OCI-LY7 (cell line): ENCODE measurements at regions not wholly inside any gene's neighbourhood (a gene's known extent, or its start where the extent isn't known, plus 50 kb on each side); places are given as distances from the start of the nearest gene placed in this dataset.

Source experiments
- BruUV-seq: library from RNA; stranded (reverse); fragments of 400-500 nt; replicated peaks from 2 replicates; lab custom pipeline; 2021; lab: Mats Ljungman, UMichigan
- CTCF ChIA-PET: fragments of 300-600 bp; sonication (Branson Sonifier 250); formaldehyde crosslinking; loops from one replicate; lab custom pipeline; 2022; ENCODE audit warnings: antibody characterized with exemption; ENCODE audit not compliant: unreplicated experiment; lab: Charles Lee
- POLR2A ChIA-PET: fragments of 300-600 bp; sonication (Branson Sonifier 250); formaldehyde crosslinking; loops from one replicate; lab custom pipeline; 2022; ENCODE audit warnings: antibody characterized with exemption; lab: Charles Lee
- DNase-seq: peaks from one replicate; pipeline ENCODE4 v3.0.0-alpha.2; 2015; ENCODE audit warnings: low spot score
- H2AFZ ChIP-seq: fragments of 200-600 bp; sonication (generic), shearing (Covaris generic); 2 replicates; pipeline ENCODE4 v1.6.1; 2014; ENCODE audit warnings: mild to moderate bottlenecking, antibody characterized with exemption, low read length, moderate library complexity
- H3K27ac ChIP-seq: fragments of 200-600 bp; sonication (generic); 2 replicates; pipeline ENCODE4 v1.5.1; 2014; ENCODE audit warnings: mixed run types, low read depth, mild to moderate bottlenecking, moderate library complexity, low read length, inconsistent platforms; ENCODE audit not compliant: poor library complexity, severe bottlenecking
- H3K36me3 ChIP-seq: fragments of 200-600 bp; sonication (generic); 2 replicates; pipeline ENCODE4 v1.6.1; 2014; ENCODE audit warnings: mild to moderate bottlenecking, antibody characterized with exemption, low read length, moderate library complexity, mixed read lengths; ENCODE audit not compliant: insufficient read depth
- H3K4me1 ChIP-seq: fragments of 200-600 bp; sonication (generic); 2 replicates; pipeline ENCODE4 v1.5.1; 2014; ENCODE audit warnings: mild to moderate bottlenecking, low read length; ENCODE audit not compliant: insufficient read depth, poor library complexity, severe bottlenecking
- H3K4me2 ChIP-seq: fragments of 200-600 bp; sonication (generic); 2 replicates; pipeline ENCODE4 v1.6.1; 2014; ENCODE audit warnings: mild to moderate bottlenecking, low read length
- H3K4me3 ChIP-seq: fragments of 200-600 bp; sonication (generic); 2 replicates; pipeline ENCODE4 v1.5.1; 2014; ENCODE audit warnings: mild to moderate bottlenecking, low read depth, low read length; ENCODE audit not compliant: poor library complexity, severe bottlenecking
- H3K79me2 ChIP-seq: fragments of 200-600 bp; sonication (generic); 2 replicates; pipeline ENCODE4 v1.6.1; 2016; ENCODE audit warnings: low read depth, mild to moderate bottlenecking, low read length, moderate library complexity, mixed read lengths; ENCODE audit not compliant: insufficient read depth
- H3K9me2 ChIP-seq: fragments of 200-600 bp; sonication (generic); 2 replicates; pipeline ENCODE4 v1.6.1; 2016; ENCODE audit warnings: mild to moderate bottlenecking, low read length, mixed read lengths; ENCODE audit not compliant: insufficient read depth
- H3K9me3 ChIP-seq: fragments of 200-600 bp; sonication (generic); 2 replicates; pipeline ENCODE4 v1.6.1; 2014; ENCODE audit warnings: mild to moderate bottlenecking, mixed run types, low read length, mixed read lengths
- H4K20me1 ChIP-seq: fragments of 200-600 bp; sonication (generic); 2 replicates; pipeline ENCODE4 v1.6.1; 2014; ENCODE audit warnings: mild to moderate bottlenecking, antibody characterized with exemption, low read length, moderate library complexity, mixed read lengths; ENCODE audit not compliant: insufficient read depth
- EZH2phosphoT487 ChIP-seq: fragments of 200-600 bp; sonication (generic); IDR thresholded peaks from 2 replicates; pipeline ENCODE4 v1.6.1; 2018; ENCODE audit warnings: low read depth, borderline replicate concordance, mild to moderate bottlenecking, mixed run types, antibody characterized with exemption, low read length, moderate library complexity, mixed read lengths
- intact Hi-C: fragments of 100-400 bp; cut with micrococcal nuclease; formaldehyde crosslinking; loops from one replicate; pipeline ENCODE4 v1.10.0; 2022; ENCODE audit not compliant: unreplicated experiment
- TF ChIP-seq, protein P1 (sequence below): fragments of 200-600 bp; sonication (generic); conservative IDR thresholded peaks from 2 replicates; pipeline ENCODE4 v1.5.1; 2014; ENCODE audit warnings: mild to moderate bottlenecking, antibody characterized with exemption, low read length, moderate library complexity, mixed read lengths

DNA sequence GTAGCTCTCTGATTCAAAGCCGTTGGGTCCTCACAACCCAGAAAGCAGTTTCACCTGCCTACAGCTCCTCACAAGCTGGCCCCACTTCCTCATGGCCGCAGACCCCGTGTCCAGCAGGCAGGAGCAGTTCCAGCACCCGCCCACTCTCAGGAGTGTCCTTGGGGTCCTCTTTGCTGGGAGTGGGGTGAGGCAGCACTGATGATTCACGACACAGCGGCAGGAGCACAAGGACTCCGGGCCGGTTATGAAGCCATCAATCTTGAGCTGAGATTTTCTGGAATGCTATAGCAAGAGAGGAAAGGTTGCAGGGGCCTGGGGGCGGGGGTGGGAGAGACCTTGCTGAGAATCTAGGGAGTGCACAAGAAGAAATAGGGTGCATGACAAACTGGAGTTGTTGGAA, 311.2 kb downstream of the NXPE2 start:
- ChIA-PET CTCF (no interaction called here), POLR2A (no interaction called here)

DNA sequence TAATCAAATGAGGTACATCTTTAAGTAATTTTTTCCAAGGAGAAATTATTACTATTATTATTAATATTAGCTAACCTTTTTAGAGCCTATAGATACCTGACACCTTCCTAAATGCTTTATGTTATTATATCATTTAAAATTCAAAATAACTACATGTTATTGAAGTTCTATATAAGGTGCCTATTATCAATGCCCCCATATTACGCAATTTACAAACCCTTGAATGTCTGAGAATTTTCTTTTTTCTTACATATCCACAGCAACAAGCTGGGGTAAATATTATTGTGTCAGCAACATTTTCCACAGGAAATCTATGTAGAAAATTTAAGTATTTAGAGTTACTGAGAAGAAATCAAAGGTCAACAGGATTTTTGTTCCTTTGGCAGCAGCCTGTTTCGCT, 327.3 kb downstream of the NXPE2 start:
- H3K9me3 ChIP-seq, result no peaks in the 10 kb centered on the region
- H4K20me1 ChIP-seq, result no peaks in the 10 kb centered on the region
- no peak overlapping the region for H3K4me2 ChIP-seq
- DNase-seq, result no peak
- ChIA-PET POLR2A (no interaction called here), CTCF (no interaction called here)
- no peak for TF ChIP-seq EZH2phosphoT487
- TF ChIP-seq, protein P1, sequence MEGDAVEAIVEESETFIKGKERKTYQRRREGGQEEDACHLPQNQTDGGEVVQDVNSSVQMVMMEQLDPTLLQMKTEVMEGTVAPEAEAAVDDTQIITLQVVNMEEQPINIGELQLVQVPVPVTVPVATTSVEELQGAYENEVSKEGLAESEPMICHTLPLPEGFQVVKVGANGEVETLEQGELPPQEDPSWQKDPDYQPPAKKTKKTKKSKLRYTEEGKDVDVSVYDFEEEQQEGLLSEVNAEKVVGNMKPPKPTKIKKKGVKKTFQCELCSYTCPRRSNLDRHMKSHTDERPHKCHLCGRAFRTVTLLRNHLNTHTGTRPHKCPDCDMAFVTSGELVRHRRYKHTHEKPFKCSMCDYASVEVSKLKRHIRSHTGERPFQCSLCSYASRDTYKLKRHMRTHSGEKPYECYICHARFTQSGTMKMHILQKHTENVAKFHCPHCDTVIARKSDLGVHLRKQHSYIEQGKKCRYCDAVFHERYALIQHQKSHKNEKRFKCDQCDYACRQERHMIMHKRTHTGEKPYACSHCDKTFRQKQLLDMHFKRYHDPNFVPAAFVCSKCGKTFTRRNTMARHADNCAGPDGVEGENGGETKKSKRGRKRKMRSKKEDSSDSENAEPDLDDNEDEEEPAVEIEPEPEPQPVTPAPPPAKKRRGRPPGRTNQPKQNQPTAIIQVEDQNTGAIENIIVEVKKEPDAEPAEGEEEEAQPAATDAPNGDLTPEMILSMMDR, result no peak
- intact Hi-C loops, result no loop called here
- no peak overlapping the region for H3K27ac ChIP-seq
- no peaks in the 10 kb centered on the region for H3K9me2 ChIP-seq
- H3K4me3 ChIP-seq, result no peak overlapping the region
- H3K79me2 ChIP-seq, result no peaks in the 10 kb centered on the region
- no peaks in the 10 kb centered on the region for H3K4me1 ChIP-seq
- BruUV-seq, result no TSS peak
- H3K36me3 ChIP-seq, result no peaks in the 10 kb centered on the region
- no peak overlapping the region for H2AFZ ChIP-seq

More for the DNA sequence above, 311.2 kb downstream of the NXPE2 start:
- no TSS peak for BruUV-seq
- H3K27ac ChIP-seq, result no peak overlapping the region
- no peaks in the 10 kb centered on the region for H3K9me2 ChIP-seq
- no peak overlapping the region for H2AFZ ChIP-seq
- H3K79me2 ChIP-seq, result no peaks in the 10 kb centered on the region
- TF ChIP-seq EZH2phosphoT487, result no peak
- no peaks in the 10 kb centered on the region for H3K9me3 ChIP-seq
- H4K20me1 ChIP-seq, result no peaks in the 10 kb centered on the region
- DNase-seq, result no peak
- no peak overlapping the region for H3K4me2 ChIP-seq
- intact Hi-C loops, result no loop called here
- H3K4me1 ChIP-seq, result no peaks in the 10 kb centered on the region
- H3K36me3 ChIP-seq, result no peaks in the 10 kb centered on the region
- H3K4me3 ChIP-seq, result no peak overlapping the region

DNA sequence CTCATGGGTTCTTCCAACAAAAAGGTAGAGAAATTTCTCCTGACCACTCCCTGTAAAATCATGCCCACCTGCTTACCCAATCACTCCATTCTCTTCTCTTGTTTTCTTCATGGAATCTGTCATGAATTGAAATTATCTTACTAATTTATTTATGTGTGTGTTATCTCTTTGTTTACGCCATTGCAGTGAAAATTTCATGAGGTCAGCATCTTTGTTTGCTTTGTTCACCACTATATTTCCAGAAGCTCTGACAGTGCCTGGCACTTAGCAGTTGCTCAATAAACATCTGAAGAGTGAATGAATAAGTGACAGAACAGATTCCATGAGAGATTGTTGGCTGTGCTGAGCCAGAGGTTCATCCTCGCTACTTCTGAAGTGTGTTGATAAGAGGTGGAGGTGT, 329.5 kb downstream of the NXPE2 start:
- no peak overlapping the region for H3K4me3 ChIP-seq
- ChIA-PET CTCF (no interaction called here), POLR2A (no interaction called here)
- TF ChIP-seq, protein P1, result no peak
- TF ChIP-seq EZH2phosphoT487, result no peak
- no peaks in the 10 kb centered on the region for H3K9me3 ChIP-seq
- H3K4me2 ChIP-seq, result no peak overlapping the region
- DNase-seq, result no peak
- H3K4me1 ChIP-seq, result no peaks in the 10 kb centered on the region
- no peak overlapping the region for H2AFZ ChIP-seq
- no peaks in the 10 kb centered on the region for H3K36me3 ChIP-seq
- no peaks in the 10 kb centered on the region for H4K20me1 ChIP-seq
- H3K79me2 ChIP-seq, result no peaks in the 10 kb centered on the region
- H3K9me2 ChIP-seq, result no peaks in the 10 kb centered on the region
- H3K27ac ChIP-seq, result no peak overlapping the region
- no TSS peak for BruUV-seq
- intact Hi-C loops, result no loop called here
